DND-41 (cell line): ENCODE measurements at regions not wholly inside any gene's neighbourhood (a gene's known extent, or its start where the extent isn't known, plus 50 kb on each side); places are given as distances from the start of the nearest gene placed in this dataset.

ENCODE experiments used
- EZH2 ChIP-seq: IDR thresholded peaks from 3 replicates; pipeline ENCODE4 v1.6.1; 2012; ENCODE audit warnings: borderline replicate concordance, low read depth, mild to moderate bottlenecking, moderate library complexity, low read length, inconsistent platforms; ENCODE audit not compliant: severe bottlenecking
- TF ChIP-seq, protein P1 (sequence below): IDR thresholded peaks from 2 replicates; pipeline ENCODE4 v1.5.1; 2012; ENCODE audit warnings: borderline replicate concordance, low read length, moderate library complexity, mild to moderate bottlenecking; ENCODE audit not compliant: poor library complexity, severe bottlenecking; ENCODE audit errors: extremely low read depth

DNA sequence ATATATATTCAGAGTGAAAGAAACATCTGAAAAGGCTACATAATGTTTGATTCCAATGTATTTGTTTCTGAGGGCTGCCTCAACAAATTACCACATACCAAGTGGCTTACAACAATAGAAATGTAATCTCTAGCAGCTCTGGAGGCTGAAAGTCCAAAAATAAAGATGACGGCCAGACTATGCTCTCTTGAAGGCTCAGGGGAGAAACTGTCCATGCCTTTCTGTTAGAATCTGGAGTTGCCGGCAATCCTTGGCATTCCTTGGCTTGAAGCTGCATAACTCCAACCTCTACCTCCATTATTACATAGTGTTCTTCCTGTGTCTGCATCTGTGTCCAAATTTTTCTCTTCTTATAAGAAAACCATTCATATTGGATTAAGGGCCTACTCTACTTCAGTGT, 68.1 kb upstream of the PLEKHG7 start:
- TF ChIP-seq, protein P1, sequence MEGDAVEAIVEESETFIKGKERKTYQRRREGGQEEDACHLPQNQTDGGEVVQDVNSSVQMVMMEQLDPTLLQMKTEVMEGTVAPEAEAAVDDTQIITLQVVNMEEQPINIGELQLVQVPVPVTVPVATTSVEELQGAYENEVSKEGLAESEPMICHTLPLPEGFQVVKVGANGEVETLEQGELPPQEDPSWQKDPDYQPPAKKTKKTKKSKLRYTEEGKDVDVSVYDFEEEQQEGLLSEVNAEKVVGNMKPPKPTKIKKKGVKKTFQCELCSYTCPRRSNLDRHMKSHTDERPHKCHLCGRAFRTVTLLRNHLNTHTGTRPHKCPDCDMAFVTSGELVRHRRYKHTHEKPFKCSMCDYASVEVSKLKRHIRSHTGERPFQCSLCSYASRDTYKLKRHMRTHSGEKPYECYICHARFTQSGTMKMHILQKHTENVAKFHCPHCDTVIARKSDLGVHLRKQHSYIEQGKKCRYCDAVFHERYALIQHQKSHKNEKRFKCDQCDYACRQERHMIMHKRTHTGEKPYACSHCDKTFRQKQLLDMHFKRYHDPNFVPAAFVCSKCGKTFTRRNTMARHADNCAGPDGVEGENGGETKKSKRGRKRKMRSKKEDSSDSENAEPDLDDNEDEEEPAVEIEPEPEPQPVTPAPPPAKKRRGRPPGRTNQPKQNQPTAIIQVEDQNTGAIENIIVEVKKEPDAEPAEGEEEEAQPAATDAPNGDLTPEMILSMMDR = no peak
- no peak for TF ChIP-seq EZH2
